Left renal cortex interstitium (tissue), 4 donors: ENCODE measurements at regions not wholly inside any gene's neighbourhood (a gene's known extent, or its start where the extent isn't known, plus 50 kb on each side); places are given as distances from the start of the nearest gene placed in this dataset.
"Not testable (repeated sequence)": the region's sequence is repeated elsewhere in the genome, so short reads cannot be mapped to it uniquely, and the experiment has no call there.

Experiments
- DNase-seq, 4 donors: peaks; one replicate each; pipeline ENCODE4 v3.0.0-alpha.2; 2013; ENCODE audit warnings: low read depth in 4 of 4, low spot score in 2 of 4, missing footprints in 1 of 4

- DNase-seq, result no peak
These were observed 193.1 kb downstream of the OTOL1 start for GRCh38 chr3:161689584-161690298.

GRCh38 chr3:161690299-161690620, 193.7 kb downstream of the OTOL1 start:
- DNase-seq, result no peak

GRCh38 chr3:161691677-161692076, 195.1 kb downstream of the OTOL1 start:
- DNase-seq, result no peak

- no peak for DNase-seq
These were observed 198.3 kb downstream of the OTOL1 start for GRCh38 chr3:161694682-161695564.

GRCh38 chr3:161695811-161696210, 199.2 kb downstream of the OTOL1 start:
- DNase-seq, result no peak

- no peak for DNase-seq
These were observed 204.4 kb downstream of the OTOL1 start for GRCh38 chr3:161700998-161701397.

- DNase-seq, result not testable (repeated sequence)
These were observed 210.6 kb downstream of the OTOL1 start for GRCh38 chr3:161707253-161707652.

- DNase-seq, result peak in 1 of 4 donors; percentile 12
These were observed 217.1 kb downstream of the OTOL1 start for GRCh38 chr3:161713731-161714130.

- DNase-seq, result no peak
These were observed 235.4 kb downstream of the OTOL1 start for GRCh38 chr3:161731968-161732367.

GRCh38 chr3:161737171-161737570, 240.6 kb downstream of the OTOL1 start:
- no peak for DNase-seq

GRCh38 chr3:161740421-161740820, 243.8 kb downstream of the OTOL1 start:
- no peak for DNase-seq

GRCh38 chr3:161744366-161744765, 247.8 kb downstream of the OTOL1 start:
- no peak for DNase-seq

- no peak for DNase-seq
These were observed 249.1 kb downstream of the OTOL1 start for GRCh38 chr3:161745741-161746140.

- DNase-seq, result no peak
These were observed 251.4 kb downstream of the OTOL1 start for GRCh38 chr3:161748049-161748448.

- no peak for DNase-seq
These were observed 257.9 kb downstream of the OTOL1 start for GRCh38 chr3:161754420-161755053.

GRCh38 chr3:161759444-161759843, 262.8 kb downstream of the OTOL1 start:
- no peak for DNase-seq

GRCh38 chr3:161766331-161766730, 269.7 kb downstream of the OTOL1 start:
- DNase-seq, result no peak

- DNase-seq, result no peak
These were observed 274.1 kb downstream of the OTOL1 start for GRCh38 chr3:161770484-161771386.

GRCh38 chr3:161781381-161781780, 284.8 kb downstream of the OTOL1 start:
- no peak for DNase-seq

- no peak for DNase-seq
These were observed 296.8 kb downstream of the OTOL1 start for GRCh38 chr3:161793194-161793930.
